H1 (cell line): ENCODE measurements at regions not wholly inside any gene's neighbourhood (a gene's known extent, or its start where the extent isn't known, plus 50 kb on each side); places are given as distances from the start of the nearest gene placed in this dataset.

Experiments
- ATF2 ChIP-seq: IDR thresholded peaks from 2 replicates; pipeline ENCODE4 v1.6.1; 2012; ENCODE audit warnings: low read length, inconsistent platforms
- CTCF ChIP-seq, 3 experiments: IDR thresholded peaks; 1 replicate in 2 of 3; 2 replicates in 1 of 3; pipeline versions ENCODE4 v1.5.1 to v1.6.1; 2011; ENCODE audit warnings: low read length in 3 of 3, mild to moderate bottlenecking in 3 of 3, inconsistent platforms in 2 of 3, low read depth in 1 of 3, moderate library complexity in 1 of 3; ENCODE audit not compliant: insufficient read depth in 1 of 3; ENCODE audit errors: control extremely low read depth in 1 of 3
- FOSL1 ChIP-seq: IDR thresholded peaks from 2 replicates; pipeline ENCODE4 v1.6.1; 2011; ENCODE audit warnings: mild to moderate bottlenecking, low read depth, low read length, moderate library complexity; ENCODE audit not compliant: insufficient read depth
- GABPA ChIP-seq: IDR thresholded peaks from 2 replicates; pipeline ENCODE4 v1.6.1; 2011; ENCODE audit warnings: mild to moderate bottlenecking, low read length, moderate library complexity, borderline replicate concordance; ENCODE audit not compliant: insufficient read depth
- JUN ChIP-seq: IDR thresholded peaks from 2 replicates; pipeline ENCODE4 v1.6.1; 2011; ENCODE audit warnings: low read depth, mild to moderate bottlenecking, improper control_type of control experiment, low read length
- KDM1A ChIP-seq: fragments of 200-600, 300-600 bp; sonication (generic); IDR thresholded peaks from 2 replicates; pipeline ENCODE4 v1.7.1; 2016; ENCODE audit warnings: mild to moderate bottlenecking, low read length, borderline replicate concordance
- RNF2 ChIP-seq: fragments of 200-900, 300-1000 bp; sonication (generic); IDR thresholded peaks from 2 replicates; pipeline ENCODE4 v1.7.1; 2016; ENCODE audit warnings: borderline replicate concordance, low read depth, mild to moderate bottlenecking, antibody characterized with exemption, low read length; ENCODE audit not compliant: poor library complexity, severe bottlenecking; ENCODE audit errors: missing control alignments
- SIN3A ChIP-seq, 2 experiments: IDR thresholded peaks in 1 of 2; conservative IDR thresholded peaks in 1 of 2; 2 replicates each; pipeline ENCODE4 v1.6.1; 2011 to 2012; ENCODE audit warnings: low read length in 2 of 2, improper control_type of control experiment in 1 of 2, low read depth in 1 of 2, mild to moderate bottlenecking in 1 of 2

GRCh38 chr6:166055801-166056200 is 111.8 kb downstream of the TBXT start:
- TF ChIP-seq GABPA (no peak), ATF2 (no peak), FOSL1 (no peak), CTCF (IDR thresholded peaks at IDR 0.05; ENCODE audit: control extremely low read depth in 1 of 3, insufficient read depth in 1 of 3, low read depth in 1 of 3, low read length in 3 of 3) (no peak), RNF2 (no peak), JUN (no peak), SIN3A (conservative IDR thresholded peaks at IDR 0.05 in 1 of 2, IDR thresholded peaks at IDR 0.05 in 1 of 2; ENCODE audit: low read depth in 1 of 2, low read length in 2 of 2) (no peak), KDM1A (no peak)
